ENCODE measurements at regions not wholly inside any gene's neighbourhood (a gene's known extent, or its start where the extent isn't known, plus 50 kb on each side); places are given as distances from the start of the nearest gene placed in this dataset.

DNA sequence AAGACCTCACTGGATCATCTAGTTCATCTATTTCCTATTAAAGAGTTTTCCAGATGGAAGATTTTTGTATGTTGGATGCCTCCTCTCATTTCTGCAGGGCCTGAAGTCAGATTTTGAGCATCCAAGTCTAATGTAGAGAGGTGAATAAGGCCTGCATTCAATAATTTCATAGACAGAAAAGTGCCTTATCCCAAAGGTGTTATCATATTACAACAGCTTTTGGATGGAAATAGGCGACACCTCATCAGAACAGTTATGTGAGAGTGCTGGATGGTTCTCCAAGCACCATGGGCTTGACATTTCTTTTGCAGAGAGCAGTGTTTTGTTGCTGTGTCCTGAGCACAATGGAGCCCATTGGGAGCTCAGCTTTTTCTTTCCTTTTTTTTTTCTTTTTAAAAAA lies 162.4 kb upstream of the MEOX2 start:
- DNase-seq = no peak
- no peak overlapping the region for H3K4me3 ChIP-seq (ENCODE audit: low read depth, low read length)
- H3K9me3 ChIP-seq (ENCODE audit: severe bottlenecking) = no peaks in the 10 kb centered on the region
- no peaks in the 10 kb centered on the region for H3K36me3 ChIP-seq
- no peak overlapping the region for H3K27ac ChIP-seq
- no peak for TF ChIP-seq CTCF (IDR thresholded peaks at IDR 0.05; ENCODE audit: low read depth, low read length)
- no peaks in the 10 kb centered on the region for H3K27me3 ChIP-seq (ENCODE audit: insufficient read depth, low read depth, severe bottlenecking)

- Histone ChIP-seq H3K36me3 (no peaks in the 10 kb centered on the region), H3K27me3 (ENCODE audit: insufficient read depth, low read depth, severe bottlenecking) (no peaks in the 10 kb centered on the region), H3K27ac (no peak overlapping the region), H3K4me3 (ENCODE audit: low read depth, low read length) (no peak overlapping the region), H3K9me3 (ENCODE audit: severe bottlenecking) (no peaks in the 10 kb centered on the region)
- no peak for TF ChIP-seq CTCF (IDR thresholded peaks at IDR 0.05; ENCODE audit: low read depth, low read length)
- DNase-seq = no peak
Observed at GRCh38 chr7:15848362-15848761, 161.9 kb upstream of the MEOX2 start.

GRCh38 chr7:15845868-15846267 lies 159.4 kb upstream of the MEOX2 start:
- Histone ChIP-seq H3K4me3 (ENCODE audit: low read depth, low read length) (no peak overlapping the region), H3K27me3 (ENCODE audit: insufficient read depth, low read depth, severe bottlenecking) (no peaks in the 10 kb centered on the region), H3K27ac (no peak overlapping the region), H3K9me3 (ENCODE audit: severe bottlenecking) (no peaks in the 10 kb centered on the region), H3K36me3 (no peaks in the 10 kb centered on the region)
- TF ChIP-seq CTCF (IDR thresholded peaks at IDR 0.05; ENCODE audit: low read depth, low read length) = no peak
- DNase-seq = no peak

- no peak for DNase-seq
- no peak for TF ChIP-seq CTCF (IDR thresholded peaks at IDR 0.05; ENCODE audit: low read depth, low read length)
- Histone ChIP-seq H3K36me3 (no peaks in the 10 kb centered on the region), H3K27ac (no peak overlapping the region), H3K27me3 (ENCODE audit: insufficient read depth, low read depth, severe bottlenecking) (no peaks in the 10 kb centered on the region), H3K9me3 (ENCODE audit: severe bottlenecking) (no peaks in the 10 kb centered on the region), H3K4me3 (ENCODE audit: low read depth, low read length) (no peak overlapping the region)
Observed at GRCh38 chr7:15845461-15845860, 159.0 kb upstream of the MEOX2 start.

DNA sequence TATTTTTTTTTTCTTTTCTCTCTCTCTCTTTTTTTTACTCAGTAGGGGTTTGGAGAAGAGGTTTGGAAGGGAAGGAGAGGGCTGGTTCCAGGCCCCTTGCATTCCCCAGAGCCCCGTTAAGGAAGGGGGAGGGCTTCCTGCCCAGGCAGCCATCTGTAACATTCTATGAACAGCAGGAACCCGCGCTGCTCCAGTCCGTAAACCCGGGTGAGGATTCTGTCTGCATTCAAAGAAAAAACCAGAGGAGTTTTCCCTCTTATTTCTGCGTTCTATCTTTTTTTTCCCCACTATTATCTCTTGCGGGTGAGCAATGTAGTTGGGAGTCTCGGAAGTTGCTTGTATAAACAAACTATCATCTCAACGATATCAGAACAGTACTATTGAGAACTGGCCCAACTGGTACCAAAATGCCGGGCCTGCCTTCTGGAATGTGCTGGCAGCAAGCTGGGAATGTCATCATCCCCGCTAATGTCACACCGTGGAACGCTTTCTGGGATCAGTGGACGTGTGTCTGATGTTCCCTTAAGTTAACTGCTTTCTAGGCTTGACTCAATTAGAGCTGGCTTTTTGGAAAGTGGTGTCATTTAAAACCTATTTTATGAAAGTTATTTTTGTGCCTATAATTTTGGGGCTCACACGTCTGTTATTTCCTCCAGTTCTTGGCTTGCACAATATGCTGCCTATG lies 153.1 kb upstream of the MEOX2 start:
- Histone ChIP-seq H3K36me3 (no peaks in the 10 kb centered on the region), H3K27me3 (ENCODE audit: insufficient read depth, low read depth, severe bottlenecking) (no peaks in the 10 kb centered on the region), H3K27ac (no peak overlapping the region), H3K4me3 (ENCODE audit: low read depth, low read length) (no peak overlapping the region), H3K9me3 (ENCODE audit: severe bottlenecking) (no peaks in the 10 kb centered on the region)
- DNase-seq = no peak
- TF ChIP-seq CTCF (IDR thresholded peaks at IDR 0.05; ENCODE audit: low read depth, low read length) = no peak

DNA sequence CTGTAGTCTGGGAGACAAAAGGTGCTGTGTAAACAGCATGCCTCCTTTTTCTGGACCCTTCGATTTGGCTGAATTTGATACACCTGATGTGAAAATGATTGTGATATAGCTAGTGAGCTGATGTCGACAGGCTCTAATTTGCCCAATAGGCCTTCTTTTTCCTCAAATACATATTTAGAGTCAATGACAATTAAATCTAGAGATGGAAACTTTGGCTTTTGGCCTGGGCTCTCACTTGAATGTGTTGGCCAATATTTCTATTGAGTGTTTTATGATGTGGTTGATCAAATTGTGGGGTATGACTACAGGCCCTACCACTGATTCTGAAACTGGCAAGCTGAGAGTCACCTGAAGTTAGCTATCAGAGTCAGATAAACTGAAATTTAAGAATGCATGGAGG lies 151.8 kb upstream of the MEOX2 start:
- H3K27me3 ChIP-seq (ENCODE audit: insufficient read depth, low read depth, severe bottlenecking) = no peaks in the 10 kb centered on the region
- no peak for TF ChIP-seq CTCF (IDR thresholded peaks at IDR 0.05; ENCODE audit: low read depth, low read length)
- DNase-seq = no peak
- no peak overlapping the region for H3K4me3 ChIP-seq (ENCODE audit: low read depth, low read length)
- H3K9me3 ChIP-seq (ENCODE audit: severe bottlenecking) = no peaks in the 10 kb centered on the region
- no peaks in the 10 kb centered on the region for H3K36me3 ChIP-seq
- no peak overlapping the region for H3K27ac ChIP-seq

Measured in WERI-Rb-1 (cell line).